ENCODE measurements at regions not wholly inside any gene's neighbourhood (a gene's known extent, or its start where the extent isn't known, plus 50 kb on each side); places are given as distances from the start of the nearest gene placed in this dataset.

- TF ChIP-seq, protein P1, sequence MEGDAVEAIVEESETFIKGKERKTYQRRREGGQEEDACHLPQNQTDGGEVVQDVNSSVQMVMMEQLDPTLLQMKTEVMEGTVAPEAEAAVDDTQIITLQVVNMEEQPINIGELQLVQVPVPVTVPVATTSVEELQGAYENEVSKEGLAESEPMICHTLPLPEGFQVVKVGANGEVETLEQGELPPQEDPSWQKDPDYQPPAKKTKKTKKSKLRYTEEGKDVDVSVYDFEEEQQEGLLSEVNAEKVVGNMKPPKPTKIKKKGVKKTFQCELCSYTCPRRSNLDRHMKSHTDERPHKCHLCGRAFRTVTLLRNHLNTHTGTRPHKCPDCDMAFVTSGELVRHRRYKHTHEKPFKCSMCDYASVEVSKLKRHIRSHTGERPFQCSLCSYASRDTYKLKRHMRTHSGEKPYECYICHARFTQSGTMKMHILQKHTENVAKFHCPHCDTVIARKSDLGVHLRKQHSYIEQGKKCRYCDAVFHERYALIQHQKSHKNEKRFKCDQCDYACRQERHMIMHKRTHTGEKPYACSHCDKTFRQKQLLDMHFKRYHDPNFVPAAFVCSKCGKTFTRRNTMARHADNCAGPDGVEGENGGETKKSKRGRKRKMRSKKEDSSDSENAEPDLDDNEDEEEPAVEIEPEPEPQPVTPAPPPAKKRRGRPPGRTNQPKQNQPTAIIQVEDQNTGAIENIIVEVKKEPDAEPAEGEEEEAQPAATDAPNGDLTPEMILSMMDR (IDR thresholded peaks at IDR 0.05 in 2 of 3, conservative IDR thresholded peaks at IDR 0.05 in 1 of 3; ENCODE audit: borderline replicate concordance in 1 of 3, insufficient read depth in 1 of 3, low read depth in 2 of 3, low read length in 2 of 3): no peak
- no peak for TF ChIP-seq CEBPB (IDR thresholded peaks at IDR 0.05; ENCODE audit: low read depth)
- TF ChIP-seq, protein P2, sequence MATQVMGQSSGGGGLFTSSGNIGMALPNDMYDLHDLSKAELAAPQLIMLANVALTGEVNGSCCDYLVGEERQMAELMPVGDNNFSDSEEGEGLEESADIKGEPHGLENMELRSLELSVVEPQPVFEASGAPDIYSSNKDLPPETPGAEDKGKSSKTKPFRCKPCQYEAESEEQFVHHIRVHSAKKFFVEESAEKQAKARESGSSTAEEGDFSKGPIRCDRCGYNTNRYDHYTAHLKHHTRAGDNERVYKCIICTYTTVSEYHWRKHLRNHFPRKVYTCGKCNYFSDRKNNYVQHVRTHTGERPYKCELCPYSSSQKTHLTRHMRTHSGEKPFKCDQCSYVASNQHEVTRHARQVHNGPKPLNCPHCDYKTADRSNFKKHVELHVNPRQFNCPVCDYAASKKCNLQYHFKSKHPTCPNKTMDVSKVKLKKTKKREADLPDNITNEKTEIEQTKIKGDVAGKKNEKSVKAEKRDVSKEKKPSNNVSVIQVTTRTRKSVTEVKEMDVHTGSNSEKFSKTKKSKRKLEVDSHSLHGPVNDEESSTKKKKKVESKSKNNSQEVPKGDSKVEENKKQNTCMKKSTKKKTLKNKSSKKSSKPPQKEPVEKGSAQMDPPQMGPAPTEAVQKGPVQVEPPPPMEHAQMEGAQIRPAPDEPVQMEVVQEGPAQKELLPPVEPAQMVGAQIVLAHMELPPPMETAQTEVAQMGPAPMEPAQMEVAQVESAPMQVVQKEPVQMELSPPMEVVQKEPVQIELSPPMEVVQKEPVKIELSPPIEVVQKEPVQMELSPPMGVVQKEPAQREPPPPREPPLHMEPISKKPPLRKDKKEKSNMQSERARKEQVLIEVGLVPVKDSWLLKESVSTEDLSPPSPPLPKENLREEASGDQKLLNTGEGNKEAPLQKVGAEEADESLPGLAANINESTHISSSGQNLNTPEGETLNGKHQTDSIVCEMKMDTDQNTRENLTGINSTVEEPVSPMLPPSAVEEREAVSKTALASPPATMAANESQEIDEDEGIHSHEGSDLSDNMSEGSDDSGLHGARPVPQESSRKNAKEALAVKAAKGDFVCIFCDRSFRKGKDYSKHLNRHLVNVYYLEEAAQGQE (IDR thresholded peaks at IDR 0.05; ENCODE audit: low read depth): no peak
- no peak for TF ChIP-seq POLR2A (IDR thresholded peaks at IDR 0.05; ENCODE audit: borderline replicate concordance, extremely low read depth, insufficient read depth, insufficient read length)
Observed at GRCh38 chr12:62003226-62003625, 257.0 kb upstream of the USP15 start.
